Activated CD4-positive, alpha-beta memory T cell treated with anti-CD3 and anti-CD28 coated beads, Interleukin-2, amount 10 ng/mL, durations not matched to agents 7 days and 5 days (primary cell): ENCODE measurements at regions not wholly inside any gene's neighbourhood (a gene's known extent, or its start where the extent isn't known, plus 50 kb on each side); places are given as distances from the start of the nearest gene placed in this dataset.

ENCODE experiments used
- CTCF ChIA-PET: fragments of 350-600 bp; sonication (Branson Sonifier 250); formaldehyde crosslinking; loops from one replicate; lab custom pipeline; 2021; ENCODE audit warnings: antibody characterized with exemption, inconsistent platforms; lab: Charles Lee
- POLR2A ChIA-PET: fragments of 350-600 bp; sonication (Branson Sonifier 250); formaldehyde crosslinking; loops from one replicate; lab custom pipeline; 2021; ENCODE audit warnings: antibody characterized with exemption; lab: Charles Lee
- DNase-seq: peaks from one replicate; pipeline ENCODE4 v3.0.0-alpha.2; 2020
- H3K27ac Mint-ChIP-seq: one replicate; pipeline ENCODE4 v1.8.0; 2021; ENCODE audit warnings: mild to moderate bottlenecking, mixed read lengths
- H3K27me3 Mint-ChIP-seq: one replicate; pipeline ENCODE4 v1.8.0; 2021; ENCODE audit warnings: mixed read lengths
- H3K36me3 Mint-ChIP-seq: one replicate; pipeline ENCODE4 v1.8.0; 2021; ENCODE audit warnings: low read depth, mixed read lengths
- H3K4me1 Mint-ChIP-seq: one replicate; pipeline ENCODE4 v1.8.0; 2021; ENCODE audit warnings: mixed read lengths
- H3K4me3 Mint-ChIP-seq: one replicate; pipeline ENCODE4 v1.8.0; 2021; ENCODE audit warnings: mild to moderate bottlenecking, mixed read lengths
- H3K9me3 Mint-ChIP-seq: one replicate; pipeline ENCODE4 v1.8.0; 2021; ENCODE audit warnings: mixed read lengths

- no peak for DNase-seq
- Mint-ChIP-seq H3K27me3 (no peaks in the 10 kb centered on the region), H3K4me3 (no peak overlapping the region), H3K36me3 (no peaks in the 10 kb centered on the region), H3K9me3 (no peaks in the 10 kb centered on the region), H3K27ac (no peak overlapping the region), H3K4me1 (no peaks in the 10 kb centered on the region)
- POLR2A ChIA-PET, result no interaction called here
- CTCF ChIA-PET, result no interaction called here
Observed at GRCh38 chr6:88380618-88381288, 214.6 kb upstream of the CNR1 start.

- H3K4me1 Mint-ChIP-seq, result no peaks in the 10 kb centered on the region
- no peaks in the 10 kb centered on the region for H3K27me3 Mint-ChIP-seq
- no peak for DNase-seq
- no peaks in the 10 kb centered on the region for H3K9me3 Mint-ChIP-seq
- no peaks in the 10 kb centered on the region for H3K36me3 Mint-ChIP-seq
- H3K27ac Mint-ChIP-seq, result no peak overlapping the region
- CTCF ChIA-PET, result no interaction called here
- no peak overlapping the region for H3K4me3 Mint-ChIP-seq
- POLR2A ChIA-PET, result no interaction called here
Observed at GRCh38 chr6:88380083-88380482, 213.9 kb upstream of the CNR1 start.

- no peak for DNase-seq
- Mint-ChIP-seq H3K4me3 (no peak overlapping the region), H3K27ac (no peak overlapping the region), H3K4me1 (no peaks in the 10 kb centered on the region), H3K36me3 (no peaks in the 10 kb centered on the region), H3K9me3 (no peaks in the 10 kb centered on the region), H3K27me3 (no peaks in the 10 kb centered on the region)
- ChIA-PET POLR2A (no interaction called here), CTCF (no interaction called here)
Observed at GRCh38 chr6:88378639-88379038, 212.5 kb upstream of the CNR1 start.

- H3K9me3 Mint-ChIP-seq, result no peaks in the 10 kb centered on the region
- H3K4me1 Mint-ChIP-seq, result no peaks in the 10 kb centered on the region
- POLR2A ChIA-PET, result no interaction called here
- no peaks in the 10 kb centered on the region for H3K36me3 Mint-ChIP-seq
- H3K27me3 Mint-ChIP-seq, result no peaks in the 10 kb centered on the region
- H3K27ac Mint-ChIP-seq, result no peak overlapping the region
- DNase-seq, result no peak
- CTCF ChIA-PET, result no interaction called here
- no peak overlapping the region for H3K4me3 Mint-ChIP-seq
Observed at GRCh38 chr6:88377976-88378568, 211.9 kb upstream of the CNR1 start.

GRCh38 chr6:88376768-88377387 lies 210.7 kb upstream of the CNR1 start:
- CTCF ChIA-PET, result no interaction called here
- POLR2A ChIA-PET, result no interaction called here
- H3K27me3 Mint-ChIP-seq, result peaks cover 1% of the 10 kb centered on the region
- no peaks in the 10 kb centered on the region for H3K36me3 Mint-ChIP-seq
- H3K4me1 Mint-ChIP-seq, result no peaks in the 10 kb centered on the region
- no peaks in the 10 kb centered on the region for H3K9me3 Mint-ChIP-seq
- no peak overlapping the region for H3K27ac Mint-ChIP-seq
- DNase-seq, result no peak
- no peak overlapping the region for H3K4me3 Mint-ChIP-seq

GRCh38 chr6:88376197-88376596 lies 210.1 kb upstream of the CNR1 start:
- Mint-ChIP-seq H3K9me3 (no peaks in the 10 kb centered on the region), H3K4me1 (no peaks in the 10 kb centered on the region), H3K27ac (no peak overlapping the region), H3K36me3 (no peaks in the 10 kb centered on the region), H3K27me3 (peaks cover 1% of the 10 kb centered on the region), H3K4me3 (no peak overlapping the region)
- no peak for DNase-seq
- ChIA-PET CTCF (no interaction called here), POLR2A (no interaction called here)

- Mint-ChIP-seq H3K9me3 (no peaks in the 10 kb centered on the region), H3K4me3 (no peak overlapping the region), H3K36me3 (no peaks in the 10 kb centered on the region), H3K27ac (no peak overlapping the region), H3K4me1 (no peaks in the 10 kb centered on the region), H3K27me3 (peaks cover 1% of the 10 kb centered on the region)
- POLR2A ChIA-PET, result no interaction called here
- no peak for DNase-seq
- CTCF ChIA-PET, result interaction anchor here (0.6 kb wide), 1 partner anchor 121 kb away, joined by 4 read pairs; no protein-coding TSS in a partner anchor
Observed at GRCh38 chr6:88374553-88374952, 208.4 kb upstream of the CNR1 start.

- DNase-seq, result no peak
- no peaks in the 10 kb centered on the region for H3K9me3 Mint-ChIP-seq
- ChIA-PET POLR2A (no interaction called here), CTCF (no interaction called here)
- no peaks in the 10 kb centered on the region for H3K4me1 Mint-ChIP-seq
- no peak overlapping the region for H3K27ac Mint-ChIP-seq
- peaks cover 1% of the 10 kb centered on the region for H3K27me3 Mint-ChIP-seq
- no peak overlapping the region for H3K4me3 Mint-ChIP-seq
- no peaks in the 10 kb centered on the region for H3K36me3 Mint-ChIP-seq
Observed at GRCh38 chr6:88371480-88371879, 205.3 kb upstream of the CNR1 start.

- Mint-ChIP-seq H3K27ac (no peak overlapping the region), H3K36me3 (no peaks in the 10 kb centered on the region), H3K4me3 (no peak overlapping the region), H3K27me3 (peaks cover 1% of the 10 kb centered on the region), H3K9me3 (no peaks in the 10 kb centered on the region), H3K4me1 (no peaks in the 10 kb centered on the region)
- CTCF ChIA-PET, result no interaction called here
- POLR2A ChIA-PET, result no interaction called here
- DNase-seq, result no peak
Observed at GRCh38 chr6:88370127-88370710, 204.1 kb upstream of the CNR1 start.

- Mint-ChIP-seq H3K4me1 (no peaks in the 10 kb centered on the region), H3K9me3 (no peaks in the 10 kb centered on the region), H3K27me3 (peaks cover 1% of the 10 kb centered on the region), H3K27ac (no peak overlapping the region), H3K4me3 (no peak overlapping the region), H3K36me3 (no peaks in the 10 kb centered on the region)
- POLR2A ChIA-PET, result no interaction called here
- DNase-seq, result no peak
- CTCF ChIA-PET, result no interaction called here
Observed at GRCh38 chr6:88369262-88369661, 203.1 kb upstream of the CNR1 start.

GRCh38 chr6:88368071-88368787 lies 202.1 kb upstream of the CNR1 start:
- no peak overlapping the region for H3K27ac Mint-ChIP-seq
- POLR2A ChIA-PET, result no interaction called here

GRCh38 chr6:88367248-88367647 lies 201.1 kb upstream of the CNR1 start:
- no peak for DNase-seq
- ChIA-PET CTCF (no interaction called here), POLR2A (no interaction called here)
- Mint-ChIP-seq H3K4me1 (no peaks in the 10 kb centered on the region), H3K4me3 (no peak overlapping the region), H3K27me3 (peaks cover 1% of the 10 kb centered on the region), H3K9me3 (no peaks in the 10 kb centered on the region), H3K36me3 (no peaks in the 10 kb centered on the region), H3K27ac (no peak overlapping the region)

More at GRCh38 chr6:88368071-88368787, 202.1 kb upstream of the CNR1 start:
- H3K4me1 Mint-ChIP-seq, result no peaks in the 10 kb centered on the region
- no peaks in the 10 kb centered on the region for H3K36me3 Mint-ChIP-seq
- H3K4me3 Mint-ChIP-seq, result no peak overlapping the region
- peaks cover 1% of the 10 kb centered on the region for H3K27me3 Mint-ChIP-seq
- no peak for DNase-seq
- CTCF ChIA-PET, result no interaction called here
- no peaks in the 10 kb centered on the region for H3K9me3 Mint-ChIP-seq

- ChIA-PET POLR2A (no interaction called here), CTCF (no interaction called here)
- Mint-ChIP-seq H3K36me3 (no peaks in the 10 kb centered on the region), H3K4me3 (no peak overlapping the region), H3K27ac (no peak overlapping the region), H3K9me3 (no peaks in the 10 kb centered on the region), H3K27me3 (no peaks in the 10 kb centered on the region), H3K4me1 (no peaks in the 10 kb centered on the region)
- DNase-seq, result no peak
Observed at GRCh38 chr6:88366672-88367071, 200.5 kb upstream of the CNR1 start.
